ENCODE measurements at regions not wholly inside any gene's neighbourhood (a gene's known extent, or its start where the extent isn't known, plus 50 kb on each side); places are given as distances from the start of the nearest gene placed in this dataset.
"Not testable (repeated sequence)": the region's sequence is repeated elsewhere in the genome, so short reads cannot be mapped to it uniquely, and the experiment has no call there.

GRCh38 chr3:157582637-157582973 is 79.4 kb upstream of the VEPH1 start:
- H3K4me3 ChIP-seq (replicated peaks; ENCODE audit: low read depth, low read length) = no peak overlapping the region
- no peak for DNase-seq (ENCODE audit: extremely low read depth, low read depth)
- no peak for TF ChIP-seq CTCF (IDR thresholded peaks at IDR 0.05; ENCODE audit: low read depth, low read length, missing control alignments)

DNA sequence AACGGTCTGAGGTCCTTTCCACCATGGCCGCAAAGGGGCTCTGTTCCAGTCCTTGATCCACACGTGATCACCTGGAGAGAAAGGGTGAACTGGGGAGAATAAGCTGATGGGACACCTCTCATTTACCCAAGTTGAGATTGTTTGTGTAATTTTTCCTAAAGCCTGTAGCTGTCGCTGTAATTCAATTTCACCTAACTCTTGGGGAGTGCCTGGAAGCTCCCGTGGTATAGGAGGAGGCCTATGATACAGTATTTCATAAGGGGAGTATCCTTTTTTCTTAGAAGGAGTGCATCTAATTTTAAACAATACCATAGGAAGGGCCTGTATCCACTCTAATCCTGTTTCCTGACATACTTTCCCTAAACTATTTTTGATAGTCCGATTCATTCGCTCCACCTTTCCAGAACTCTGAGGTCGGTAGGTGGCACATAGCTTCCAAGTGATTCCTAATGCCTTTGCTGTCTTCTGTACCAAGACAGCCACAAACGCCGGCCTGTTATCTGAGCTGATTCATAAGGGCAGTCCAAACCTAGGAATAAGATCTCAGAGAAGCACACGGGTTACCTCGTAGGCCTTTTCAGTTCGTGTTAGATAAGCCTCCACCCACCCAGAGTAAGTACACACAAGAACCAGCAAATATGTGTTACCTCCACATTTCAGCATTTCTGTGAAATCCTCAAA is 78.9 kb upstream of the VEPH1 start:
- not testable (repeated sequence) for DNase-seq (ENCODE audit: extremely low read depth, low read depth); H3K4me3 ChIP-seq (replicated peaks; ENCODE audit: low read depth, low read length)

GRCh38 chr3:157581371-157581770 is 78.2 kb upstream of the VEPH1 start:
- TF ChIP-seq CTCF (IDR thresholded peaks at IDR 0.05; ENCODE audit: low read depth, low read length, missing control alignments) = no peak
- no peak for DNase-seq (ENCODE audit: extremely low read depth, low read depth)
- H3K4me3 ChIP-seq (replicated peaks; ENCODE audit: low read depth, low read length) = no peak overlapping the region

GRCh38 chr3:157578181-157578580 is 75.0 kb upstream of the VEPH1 start:
- TF ChIP-seq CTCF (IDR thresholded peaks at IDR 0.05; ENCODE audit: low read depth, low read length, missing control alignments) = no peak
- H3K4me3 ChIP-seq (replicated peaks; ENCODE audit: low read depth, low read length) = no peak overlapping the region
- DNase-seq (ENCODE audit: extremely low read depth, low read depth) = no peak

GRCh38 chr3:157574531-157574930 is 71.3 kb upstream of the VEPH1 start:
- no peak for DNase-seq (ENCODE audit: extremely low read depth, low read depth)
- no peak overlapping the region for H3K4me3 ChIP-seq (replicated peaks; ENCODE audit: low read depth, low read length)
- no peak for TF ChIP-seq CTCF (IDR thresholded peaks at IDR 0.05; ENCODE audit: low read depth, low read length, missing control alignments)

GRCh38 chr3:157573780-157574378 is 70.7 kb upstream of the VEPH1 start:
- no peak for DNase-seq (ENCODE audit: extremely low read depth, low read depth)
- no peak overlapping the region for H3K4me3 ChIP-seq (replicated peaks; ENCODE audit: low read depth, low read length)
- no peak for TF ChIP-seq CTCF (IDR thresholded peaks at IDR 0.05; ENCODE audit: low read depth, low read length, missing control alignments)

DNA sequence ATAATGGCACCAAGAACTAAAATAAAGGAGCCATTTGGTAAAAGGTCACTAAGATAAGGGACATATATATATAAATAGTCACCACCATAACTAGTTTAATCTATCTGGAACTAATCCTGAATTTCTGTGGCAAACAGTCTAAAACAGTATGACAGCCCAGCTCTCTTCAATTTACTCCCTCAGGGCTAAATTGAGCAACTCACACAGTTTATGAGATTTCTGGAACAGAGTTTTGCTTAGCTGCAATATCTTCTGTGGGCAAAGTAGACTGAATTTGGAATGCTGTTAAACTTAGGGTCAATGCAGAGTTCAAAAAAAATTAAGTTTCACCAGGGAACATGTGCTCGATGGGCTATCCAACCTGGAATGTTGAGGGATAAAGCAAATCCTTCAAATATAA is 70.1 kb upstream of the VEPH1 start:
- DNase-seq (ENCODE audit: extremely low read depth, low read depth) = no peak

More for the DNA sequence above, 70.1 kb upstream of the VEPH1 start:
- H3K4me3 ChIP-seq (replicated peaks; ENCODE audit: low read depth, low read length) = no peak overlapping the region
- TF ChIP-seq CTCF (IDR thresholded peaks at IDR 0.05; ENCODE audit: low read depth, low read length, missing control alignments) = no peak
